ENCODE measurements at regions not wholly inside any gene's neighbourhood (a gene's known extent, or its start where the extent isn't known, plus 50 kb on each side); places are given as distances from the start of the nearest gene placed in this dataset.

DNA sequence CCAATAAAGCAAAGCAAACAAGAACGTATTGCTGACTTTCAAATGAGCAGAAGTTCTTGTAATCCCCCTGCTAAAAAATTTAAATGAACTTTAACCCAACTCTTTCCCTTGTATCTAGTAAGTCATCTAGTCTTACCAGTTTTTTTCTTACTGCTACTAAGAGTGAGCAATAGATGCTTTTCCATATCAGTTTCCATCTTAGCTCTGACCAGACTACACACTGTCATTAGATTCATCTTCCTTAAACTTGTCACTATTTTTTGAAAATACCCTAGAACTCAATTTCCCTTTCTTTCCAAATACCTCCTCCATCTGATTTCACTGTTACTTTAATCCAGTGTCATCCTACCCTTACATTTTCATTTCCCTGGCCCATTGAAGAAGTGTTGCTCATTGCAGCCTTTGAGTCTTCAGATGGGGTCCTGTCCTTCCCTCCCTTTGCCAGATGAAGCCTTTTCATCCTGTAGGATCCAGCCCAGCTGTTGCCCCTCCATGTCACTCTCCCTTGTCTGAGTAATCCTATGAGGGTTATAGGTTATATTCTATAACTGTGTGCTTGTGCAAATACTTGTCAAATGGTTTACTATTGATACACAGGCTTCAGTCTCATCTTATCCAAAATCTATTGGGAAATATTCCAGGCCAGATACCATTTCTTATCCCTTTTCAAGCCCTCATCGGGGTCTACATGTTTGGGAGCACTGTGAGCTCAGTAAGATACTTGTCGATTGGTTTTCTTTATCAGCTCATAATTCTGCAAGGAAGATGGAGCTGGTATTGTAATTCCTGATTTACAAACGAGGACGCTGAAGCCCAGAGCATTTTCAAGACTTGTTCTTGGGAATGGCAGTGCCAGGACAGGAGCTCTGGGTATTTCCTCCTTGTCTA, 51.5 kb upstream of the ITGB1 start:
- TF ChIP-seq, protein P1, sequence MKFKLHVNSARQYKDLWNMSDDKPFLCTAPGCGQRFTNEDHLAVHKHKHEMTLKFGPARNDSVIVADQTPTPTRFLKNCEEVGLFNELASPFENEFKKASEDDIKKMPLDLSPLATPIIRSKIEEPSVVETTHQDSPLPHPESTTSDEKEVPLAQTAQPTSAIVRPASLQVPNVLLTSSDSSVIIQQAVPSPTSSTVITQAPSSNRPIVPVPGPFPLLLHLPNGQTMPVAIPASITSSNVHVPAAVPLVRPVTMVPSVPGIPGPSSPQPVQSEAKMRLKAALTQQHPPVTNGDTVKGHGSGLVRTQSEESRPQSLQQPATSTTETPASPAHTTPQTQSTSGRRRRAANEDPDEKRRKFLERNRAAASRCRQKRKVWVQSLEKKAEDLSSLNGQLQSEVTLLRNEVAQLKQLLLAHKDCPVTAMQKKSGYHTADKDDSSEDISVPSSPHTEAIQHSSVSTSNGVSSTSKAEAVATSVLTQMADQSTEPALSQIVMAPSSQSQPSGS (IDR thresholded peaks at IDR 0.05; ENCODE audit: low read length) = no peak
- TF ChIP-seq EZH2 (IDR thresholded peaks at IDR 0.05; ENCODE audit: low read depth, low read length, severe bottlenecking) = no peak
- TF ChIP-seq TAF7 (optimal IDR thresholded peaks at IDR 0.05; ENCODE audit: borderline replicate concordance, low read depth, low read length) = no peak
- TF ChIP-seq POLR2AphosphoS5 (IDR thresholded peaks at IDR 0.05; ENCODE audit: low read depth, low read length) = no peak

Data from H1 (cell line).